ENCODE measurements at regions not wholly inside any gene's neighbourhood (a gene's known extent, or its start where the extent isn't known, plus 50 kb on each side); places are given as distances from the start of the nearest gene placed in this dataset.

- Histone ChIP-seq H3K4me3 (replicated peaks in 1 of 3; ENCODE audit: insufficient read depth in 1 of 3, low read depth in 1 of 3, low read length in 3 of 3) (no peak overlapping the region), H3K27ac (ENCODE audit: insufficient read depth, low read depth, low read length) (no peak overlapping the region), H3K4me2 (ENCODE audit: insufficient read depth, low read length) (no peak overlapping the region), H3K9me3 (replicated peaks; ENCODE audit: control insufficient read depth, insufficient read depth, low read length) (peaks cover 11% of the 10 kb centered on the region), H4K20me1 (replicated peaks; ENCODE audit: control insufficient read depth, extremely low read depth, insufficient read depth, low read length) (no peaks in the 10 kb centered on the region), H3K4me1 (ENCODE audit: control insufficient read depth, extremely low read depth, insufficient read depth, low read length) (no peaks in the 10 kb centered on the region), H2AFZ (ENCODE audit: low read depth, low read length) (no peak overlapping the region), H3K79me2 (ENCODE audit: control insufficient read depth, insufficient read depth, low read length) (no peaks in the 10 kb centered on the region), H3K36me3 (ENCODE audit: control insufficient read depth in 2 of 2, extremely low read depth in 1 of 2, insufficient read depth in 2 of 2, low read length in 2 of 2) (no peaks in the 10 kb centered on the region), H3K9me1 (replicated peaks; ENCODE audit: control insufficient read depth, extremely low read depth, insufficient read depth, low read length) (no peaks in the 10 kb centered on the region), H3K9ac (replicated peaks; ENCODE audit: extremely low read depth, insufficient read depth, low read length) (no peak overlapping the region), H3K27me3 (ENCODE audit: control insufficient read depth in 2 of 2, insufficient read depth in 2 of 2, low read length in 2 of 2) (no peaks in the 10 kb centered on the region)
- BruUV-seq (replicated peaks) = no TSS peak
- TF ChIP-seq MAX (IDR thresholded peaks at IDR 0.05; ENCODE audit: insufficient read depth, insufficient read length) (no peak), MYC (IDR thresholded peaks at IDR 0.05; ENCODE audit: low read depth, low read length) (no peak), POLR2A (IDR thresholded peaks at IDR 0.05; ENCODE audit: low read depth, low read length) (no peak), EZH2 (IDR thresholded peaks at IDR 0.05; ENCODE audit: borderline replicate concordance, low read depth, low read length, severe bottlenecking) (no peak), FOS (IDR thresholded peaks at IDR 0.05; ENCODE audit: borderline replicate concordance, insufficient read depth, low read length) (no peak), JUN (IDR thresholded peaks at IDR 0.05; ENCODE audit: borderline replicate concordance, insufficient read depth, insufficient read length, low read depth) (no peak), GATA2 (IDR thresholded peaks at IDR 0.05; ENCODE audit: insufficient read depth, insufficient read length, low read depth, low read length) (no peak), POLR2AphosphoS5 (IDR thresholded peaks at IDR 0.05; ENCODE audit: insufficient read depth, low read depth, low read length) (no peak), CTCF (IDR thresholded peaks at IDR 0.05; ENCODE audit: extremely low read depth in 1 of 2, insufficient read depth in 1 of 2, low read depth in 1 of 2, low read length in 2 of 2) (no peak)
- intact Hi-C loops (cut with micrococcal nuclease) = no loop called here
- DNase-seq (ENCODE audit: low read depth, low spot score) (no peak), FAIRE-seq (no peak)
- POLR2A ChIA-PET = no interaction called here
- dilution Hi-C loops (cut with MboI; ENCODE audit: extremely low pct_ligation_motif_present, low sequenced_read_pairs) = no loop called here
- CTCF ChIA-PET = no interaction called here
Observed at GRCh38 chr11:71183878-71184277, 68.5 kb downstream of the SHANK2 start.

All from endothelial cell of umbilical vein (primary cell).